GM19351 (cell line): ENCODE measurements at regions not wholly inside any gene's neighbourhood (a gene's known extent, or its start where the extent isn't known, plus 50 kb on each side); places are given as distances from the start of the nearest gene placed in this dataset.

ENCODE experiments used
- ATAC-seq: cut with Tn5 transposase; IDR thresholded peaks from one replicate; pipeline ENCODE4 v1.9.1; 2021; ENCODE audit warnings: mild to moderate bottlenecking, moderate library complexity; ENCODE audit not compliant: unreplicated experiment

DNA sequence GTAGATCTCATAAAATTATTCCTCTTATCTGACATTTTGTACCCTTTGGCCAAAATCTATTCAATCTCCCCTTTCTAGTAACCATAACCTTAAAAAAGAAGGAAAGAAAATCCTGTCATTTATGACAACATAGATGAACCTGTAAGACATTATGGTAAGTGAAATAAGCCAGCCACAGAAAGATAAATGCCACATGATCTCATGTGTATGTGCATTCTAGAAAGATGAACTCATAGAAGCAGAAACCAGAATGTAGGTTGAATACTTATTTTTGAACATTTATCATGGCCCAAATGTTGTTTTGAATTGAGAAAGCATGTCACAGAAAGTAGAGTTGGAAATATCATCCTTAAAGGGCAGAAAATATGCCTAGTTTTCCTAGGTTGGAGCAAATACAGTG is 1053.6 kb downstream of the SLC6A15 start:
- no peak for ATAC-seq

DNA sequence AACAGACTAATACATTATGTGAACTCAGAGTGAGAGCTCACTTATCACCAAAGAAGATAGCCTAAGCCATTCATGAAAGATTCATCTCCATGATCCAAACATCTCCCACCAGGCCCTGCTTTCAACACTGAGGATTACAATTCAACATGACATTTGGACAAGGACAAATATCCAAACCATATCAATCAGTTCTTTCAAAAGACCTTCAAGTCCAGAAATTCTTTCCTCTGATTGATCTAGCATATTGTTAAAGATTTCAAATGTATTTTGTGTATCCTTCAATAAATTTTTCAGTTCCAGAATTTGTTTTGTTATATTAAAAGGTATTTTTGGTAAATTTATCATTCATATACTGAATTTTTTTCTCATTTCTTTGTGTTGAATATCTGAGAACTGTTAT is 1055.8 kb downstream of the SLC6A15 start:
- no peak for ATAC-seq

DNA sequence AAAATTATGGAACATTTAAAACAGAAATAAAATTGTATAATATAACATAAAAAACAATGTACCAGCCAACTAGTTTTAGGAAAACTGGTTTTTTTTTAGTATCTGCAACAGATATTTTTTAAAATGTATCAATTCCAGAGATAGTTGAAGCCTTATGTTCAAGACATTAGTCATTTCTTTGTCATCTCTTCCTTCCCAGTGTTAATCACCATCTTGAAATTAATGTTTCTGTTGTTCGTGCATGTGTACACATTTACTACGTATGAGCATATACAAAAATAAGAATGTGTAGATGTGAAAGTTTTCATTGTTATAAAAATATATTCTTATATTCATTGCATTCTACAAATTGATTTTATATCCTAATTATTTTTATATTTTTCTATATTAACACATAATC is 1062.1 kb downstream of the SLC6A15 start:
- no peak for ATAC-seq

DNA sequence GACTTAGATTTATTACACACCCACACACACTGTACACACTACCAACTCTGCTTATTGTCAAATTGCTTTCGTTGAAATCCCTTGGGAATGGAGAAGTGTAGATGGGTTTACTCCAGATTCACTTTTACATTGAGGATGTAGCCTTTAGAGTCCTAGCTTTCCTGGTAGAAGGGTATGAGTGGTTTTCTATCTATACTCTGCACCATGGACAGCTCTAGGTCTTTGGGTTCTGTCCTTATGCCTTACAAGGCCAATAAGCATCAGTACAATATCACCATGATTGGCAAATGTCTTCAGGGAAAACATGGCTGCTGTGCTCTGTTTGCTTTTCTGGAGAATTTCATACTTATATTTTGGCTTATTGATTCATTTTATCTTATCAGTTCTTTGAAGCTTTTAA is 1063.9 kb downstream of the SLC6A15 start:
- ATAC-seq = no peak

DNA sequence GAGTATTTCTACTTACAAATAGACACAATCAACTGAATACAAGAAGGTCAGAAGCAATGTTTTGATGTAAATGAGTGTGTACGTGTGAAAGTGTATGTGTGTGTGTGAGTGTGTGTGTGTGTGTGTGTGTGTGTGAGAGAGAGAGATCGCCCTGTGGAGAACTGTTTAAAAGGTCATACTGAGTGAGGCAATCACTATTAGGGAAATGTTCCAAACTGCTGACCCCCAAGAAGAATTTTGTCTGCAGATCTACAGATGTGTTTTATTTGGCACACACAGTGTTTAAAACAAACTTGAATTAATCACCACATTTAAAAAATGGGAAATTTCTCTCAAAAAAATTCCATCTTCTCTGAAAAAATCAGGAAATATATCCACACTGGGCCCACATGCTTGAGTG is 1069.1 kb downstream of the SLC6A15 start:
- ATAC-seq = no peak

DNA sequence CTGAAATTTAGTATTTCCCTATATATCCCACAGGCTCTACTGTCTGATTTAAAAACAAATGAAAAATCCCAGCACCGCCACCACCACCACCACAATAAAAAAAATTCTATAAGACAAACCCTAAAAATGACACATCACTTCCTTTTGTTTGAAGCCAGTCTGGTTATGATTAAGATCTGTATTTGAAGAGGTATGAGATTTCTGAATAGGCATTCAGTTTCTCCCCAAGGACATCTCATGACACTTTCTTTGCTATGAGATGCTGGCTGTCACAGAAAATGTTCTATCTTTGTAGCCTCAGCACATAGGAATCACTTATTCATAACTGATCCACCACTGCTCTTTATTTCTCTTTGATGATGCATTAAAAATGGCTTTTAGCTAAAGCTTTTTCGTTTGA is 1071.0 kb downstream of the SLC6A15 start:
- ATAC-seq = no peak

DNA sequence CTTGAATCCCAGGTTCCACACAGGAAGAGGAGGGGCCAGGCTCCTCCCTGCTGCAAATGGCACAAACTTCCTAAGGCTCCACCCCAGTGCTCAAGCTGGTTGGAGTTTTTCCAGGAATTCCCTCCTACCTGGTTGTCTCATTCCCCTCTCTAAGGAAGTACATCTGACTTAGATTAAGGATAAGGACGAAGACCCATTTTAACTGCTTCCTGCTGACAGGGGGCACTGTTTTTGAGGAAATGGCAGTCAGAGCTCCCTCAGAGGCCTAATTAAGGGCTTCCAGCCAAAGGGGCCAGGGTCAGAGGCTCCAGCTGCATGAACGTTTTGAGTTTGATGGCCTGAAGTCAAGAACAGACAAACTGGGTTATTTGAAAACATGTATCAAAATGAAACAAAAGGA is 1084.7 kb downstream of the SLC6A15 start:
- no peak for ATAC-seq

DNA sequence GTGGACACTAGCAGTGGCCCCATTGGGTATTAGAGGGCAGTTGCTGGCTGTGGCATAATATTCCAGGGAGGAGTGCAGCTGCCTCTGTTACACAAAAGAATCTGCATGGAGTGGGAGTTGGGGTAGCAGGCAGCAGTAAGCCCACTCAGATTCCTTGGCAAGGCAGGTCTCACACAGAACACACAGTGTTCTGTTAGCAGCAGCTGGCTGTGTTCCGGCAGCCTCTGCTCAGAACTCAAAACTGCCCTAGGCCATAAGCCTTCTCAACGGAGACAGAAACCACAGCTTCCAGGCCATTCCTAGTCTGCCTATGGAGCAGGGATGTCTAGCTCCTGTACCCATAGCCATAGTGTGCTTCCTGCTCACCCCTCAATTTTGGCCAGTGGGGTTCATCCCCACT is 1085.4 kb downstream of the SLC6A15 start:
- ATAC-seq = no peak

DNA sequence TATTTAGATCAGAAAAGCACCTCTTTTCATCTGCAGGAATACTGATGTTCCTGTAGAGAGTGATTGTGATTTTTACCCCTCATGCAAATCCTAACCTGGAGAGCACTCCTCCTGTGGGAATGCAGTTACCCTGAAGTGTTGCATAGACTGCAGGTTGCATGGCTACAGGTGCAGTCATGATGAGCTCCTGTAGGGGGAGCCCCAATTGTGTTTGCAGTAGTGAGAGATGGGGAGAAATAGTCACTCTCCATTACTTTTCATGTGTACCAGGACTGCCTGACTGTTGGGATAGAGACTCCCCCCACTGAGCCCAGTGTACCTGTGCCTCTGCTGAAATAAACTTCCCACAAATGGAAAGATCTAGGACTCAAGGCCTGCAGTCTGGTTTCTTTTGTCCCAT is 1086.5 kb downstream of the SLC6A15 start:
- ATAC-seq = peak; percentile 77

DNA sequence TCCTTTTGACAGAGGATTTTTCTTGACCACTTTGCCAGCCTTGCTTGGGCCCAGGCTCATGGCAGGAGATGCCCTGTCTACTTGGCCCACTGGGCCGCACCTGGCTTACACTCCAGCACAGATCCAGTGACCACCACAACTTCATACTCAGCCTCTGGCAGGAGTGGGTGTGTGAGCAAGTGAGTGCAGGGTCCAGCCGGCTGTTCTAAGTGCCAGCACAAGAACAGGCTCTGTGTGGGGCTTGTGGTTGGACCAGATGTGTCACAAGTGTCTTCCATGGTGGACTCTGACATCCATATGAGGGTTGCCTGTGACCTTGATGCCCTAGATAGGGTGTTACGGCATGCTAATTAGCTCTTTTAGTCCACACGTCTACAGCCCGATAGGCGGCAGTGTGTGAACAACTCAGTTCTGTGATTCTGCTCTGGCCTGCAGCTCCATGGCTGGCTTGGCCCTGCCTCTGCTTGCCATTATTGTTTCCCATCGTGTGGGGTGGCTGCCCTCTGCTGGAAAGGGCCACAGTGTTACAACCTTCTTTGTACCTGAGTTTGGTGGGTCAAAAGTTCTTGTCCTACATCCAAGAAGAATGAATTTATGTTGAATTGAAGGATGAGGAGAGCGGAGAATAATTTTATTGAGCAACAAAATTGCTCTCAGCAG is 1089.1 kb downstream of the SLC6A15 start:
- ATAC-seq = peak; percentile 92

DNA sequence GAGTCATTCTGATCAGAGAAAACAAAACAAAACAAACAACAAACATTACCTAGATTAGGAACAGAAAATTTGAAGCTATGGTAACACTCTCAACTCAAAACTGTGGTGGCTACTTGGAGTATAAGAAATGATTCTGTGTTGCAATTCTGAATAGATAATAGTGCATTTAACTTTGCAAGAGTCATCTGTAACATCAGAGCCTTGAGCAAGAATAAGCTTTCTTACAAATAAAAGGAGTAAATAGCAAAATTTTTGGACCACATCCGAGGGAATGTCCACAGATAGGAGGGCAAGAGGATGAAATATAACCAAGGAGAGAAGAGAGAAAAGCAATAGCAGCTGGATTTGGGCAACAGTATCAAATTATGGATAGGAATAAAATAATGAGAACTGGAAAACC is 1090.6 kb downstream of the SLC6A15 start:
- no peak for ATAC-seq

DNA sequence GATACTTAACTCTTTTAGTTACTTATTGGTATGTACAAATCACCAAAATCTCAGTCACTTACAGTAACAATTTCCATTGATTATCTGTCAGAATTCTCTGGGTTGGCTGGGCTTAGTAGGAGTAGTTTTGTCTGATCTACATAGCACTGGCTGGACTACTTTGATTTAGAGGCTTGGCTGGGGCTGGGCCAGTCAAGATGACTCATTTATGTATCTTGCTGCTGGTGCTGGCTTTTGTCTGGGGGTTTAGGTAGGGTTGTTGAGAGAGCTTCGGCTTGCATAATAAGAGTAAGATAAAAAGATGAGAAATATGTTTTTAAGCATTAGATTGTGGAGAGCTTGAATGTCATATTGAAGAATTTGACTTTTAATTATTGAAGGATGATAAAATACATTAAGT is 1093.7 kb downstream of the SLC6A15 start:
- no peak for ATAC-seq

DNA sequence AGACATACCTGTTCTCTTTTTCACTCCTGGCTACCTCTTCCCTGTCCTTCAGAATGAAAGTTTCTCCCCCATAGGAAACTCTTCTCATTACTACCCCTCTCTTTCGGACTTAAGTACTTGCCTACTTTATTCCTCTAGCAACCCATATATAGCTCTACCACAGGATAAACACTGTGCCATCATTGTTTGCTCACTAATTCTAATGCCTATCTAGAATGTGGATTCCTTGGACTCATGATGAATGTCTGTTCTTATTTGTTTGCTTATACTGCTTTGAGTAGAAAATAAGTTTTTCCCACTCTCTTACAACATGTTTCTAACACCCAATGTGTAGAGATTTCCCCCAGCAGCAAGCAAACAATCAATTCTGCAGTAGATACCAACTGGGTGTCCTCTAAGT is 1094.9 kb downstream of the SLC6A15 start:
- ATAC-seq = no peak

DNA sequence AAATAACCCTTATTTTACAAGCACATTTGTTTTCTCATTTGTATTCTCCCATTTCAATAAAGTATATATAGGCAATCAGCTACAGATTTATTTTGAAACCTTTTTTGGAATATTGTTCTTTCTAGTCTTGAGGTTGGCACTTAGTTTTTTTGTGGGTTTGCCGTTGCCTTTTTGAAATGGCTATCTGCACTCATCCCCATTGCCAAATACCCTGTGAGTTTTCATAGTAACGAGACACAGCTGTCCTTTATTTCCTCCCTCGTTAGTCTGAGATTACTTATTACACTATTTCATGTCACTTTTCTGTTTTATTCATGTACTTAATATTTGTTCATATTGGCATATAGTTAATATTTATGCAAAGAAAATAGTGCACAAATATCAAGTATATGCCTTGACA is 1104.0 kb downstream of the SLC6A15 start:
- no peak for ATAC-seq

DNA sequence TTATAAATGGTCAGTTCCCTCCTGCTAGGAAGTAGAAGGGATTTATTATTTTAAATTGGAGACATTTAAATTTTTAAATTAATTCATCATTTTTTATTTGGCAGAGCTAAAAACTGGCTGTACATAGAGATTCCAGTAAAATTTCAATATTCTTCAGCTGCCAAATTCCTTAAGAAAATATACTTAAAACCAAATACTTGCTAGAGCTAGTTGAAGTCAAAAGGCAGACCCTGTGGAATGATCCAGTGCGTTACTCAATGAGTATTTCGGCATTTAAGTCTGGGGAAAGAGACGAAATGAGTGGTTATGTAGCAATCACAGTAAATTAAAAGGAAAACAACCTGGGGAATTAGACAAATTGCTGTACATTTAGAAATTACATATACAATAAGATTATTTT is 1104.7 kb downstream of the SLC6A15 start:
- ATAC-seq = no peak

DNA sequence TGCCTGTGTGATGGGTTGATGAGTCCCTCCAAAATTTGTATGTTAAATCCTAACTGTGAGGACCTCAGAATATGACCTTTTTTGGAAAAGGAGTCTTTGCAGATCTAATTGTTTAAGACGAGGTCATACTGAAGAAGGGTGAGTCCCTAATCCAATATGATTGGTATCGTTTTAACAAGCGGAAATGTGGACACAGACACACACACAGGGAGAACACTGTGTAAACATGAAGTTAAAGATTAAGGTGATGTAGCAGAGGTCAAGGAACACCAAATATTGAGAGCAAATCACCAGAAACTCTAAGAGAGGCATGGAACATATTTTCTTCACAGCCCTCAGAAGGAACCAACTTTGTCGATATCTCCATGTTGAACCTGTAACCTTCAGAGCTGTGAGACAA is 1106.7 kb downstream of the SLC6A15 start:
- ATAC-seq = no peak

DNA sequence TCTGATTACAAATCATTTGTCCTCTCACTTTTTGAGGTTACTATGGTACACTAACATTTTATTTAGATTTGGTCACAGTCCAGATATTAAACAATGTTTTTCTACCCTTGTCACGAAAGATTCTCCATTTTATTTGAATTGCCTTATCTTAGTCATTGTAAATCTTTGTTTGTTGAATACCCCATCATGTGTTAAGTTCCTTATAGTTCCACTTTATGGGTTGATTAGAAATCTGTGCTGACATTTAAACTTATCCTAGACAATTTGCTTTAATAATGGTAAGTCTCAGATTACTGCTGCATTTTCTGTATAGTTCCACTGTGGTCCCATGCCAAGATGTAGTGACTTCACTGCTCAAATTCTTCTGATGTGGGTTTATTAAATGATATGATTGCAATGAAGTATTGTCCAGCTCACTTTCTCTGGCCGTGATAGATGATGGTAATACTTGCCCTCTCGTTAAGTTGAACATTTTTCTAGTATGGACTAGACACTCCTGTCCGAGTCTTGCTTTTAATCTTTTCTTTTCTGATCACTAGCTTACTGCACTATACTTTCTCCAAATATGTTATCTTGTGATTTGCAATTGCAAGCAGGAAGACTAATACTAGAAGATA is 1107.3 kb downstream of the SLC6A15 start:
- no peak for ATAC-seq

DNA sequence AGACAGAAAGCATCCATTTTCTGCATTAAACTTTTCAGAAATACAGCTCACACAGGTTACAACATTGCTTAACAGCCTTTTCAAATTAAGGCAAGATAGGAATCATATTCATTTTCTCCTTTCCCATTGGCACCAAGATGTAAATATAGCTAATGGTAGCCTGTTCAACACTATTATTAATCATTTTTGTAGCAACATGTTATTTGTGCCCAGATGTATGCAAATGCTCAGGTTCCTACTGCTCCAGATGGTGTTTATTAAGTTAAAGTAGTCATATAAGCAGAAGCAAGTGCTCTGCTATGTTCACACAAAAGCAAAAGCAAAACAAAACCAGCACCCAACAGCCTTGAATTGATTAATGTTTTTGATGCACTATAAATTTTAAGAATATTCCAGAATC is 1110.6 kb downstream of the SLC6A15 start:
- ATAC-seq = no peak

DNA sequence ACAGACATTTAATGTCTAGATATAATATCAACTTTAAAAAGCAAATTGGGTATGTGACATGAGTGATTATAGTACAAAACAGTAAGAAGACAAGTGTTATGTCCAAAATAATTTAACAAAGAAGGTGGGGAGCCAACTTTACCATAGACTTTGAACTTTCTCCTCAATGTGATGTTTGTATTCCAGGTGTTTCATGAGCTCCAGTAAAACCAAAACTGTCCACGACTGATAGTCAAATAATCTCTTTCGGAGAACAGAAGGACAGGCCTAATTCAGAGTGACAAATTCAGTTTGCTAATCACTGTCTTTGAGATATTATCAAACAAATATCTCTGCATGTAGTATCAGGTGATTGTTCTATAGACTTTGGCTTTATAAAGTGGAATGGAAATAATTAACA is 1112.6 kb downstream of the SLC6A15 start:
- no peak for ATAC-seq

DNA sequence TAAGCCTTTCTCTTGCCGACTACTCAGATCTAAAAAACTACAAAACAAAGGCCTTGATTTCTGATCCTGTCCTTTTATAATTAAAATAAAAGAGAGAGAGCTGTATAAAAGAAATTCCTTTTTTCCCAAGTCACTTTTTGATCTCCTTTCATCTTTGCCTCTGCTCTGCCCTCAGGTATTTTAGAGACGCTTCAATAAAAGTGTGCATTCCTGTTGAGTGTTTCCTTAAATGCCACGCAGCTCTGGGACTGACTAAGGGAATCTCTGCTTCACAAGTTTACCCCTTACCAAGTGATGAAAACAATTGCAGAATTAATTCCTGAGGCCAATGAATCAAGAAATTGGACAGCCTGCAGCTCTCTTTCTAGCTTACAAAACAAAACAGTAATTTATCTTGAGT is 1109.8 kb downstream of the TMTC2 start:
- ATAC-seq = no peak

DNA sequence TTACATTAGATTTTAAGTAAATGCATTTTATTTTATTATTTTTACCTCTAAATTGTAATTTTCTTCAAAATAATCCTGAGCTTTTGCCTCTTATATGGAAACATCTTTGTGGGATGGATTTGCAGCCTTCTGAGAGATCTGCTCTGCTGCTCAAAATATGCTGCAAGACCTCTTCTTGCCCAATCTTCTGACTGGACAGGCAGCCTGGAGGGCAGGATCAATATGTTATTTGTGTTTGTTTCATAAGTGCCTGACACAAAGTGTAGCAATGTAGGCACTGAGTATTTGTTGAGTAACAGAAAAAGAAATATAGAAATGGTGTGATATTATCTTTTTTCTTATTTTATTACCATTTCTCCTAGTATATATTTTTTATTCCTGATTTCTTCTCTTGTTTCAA is 1106.9 kb downstream of the TMTC2 start:
- no peak for ATAC-seq

DNA sequence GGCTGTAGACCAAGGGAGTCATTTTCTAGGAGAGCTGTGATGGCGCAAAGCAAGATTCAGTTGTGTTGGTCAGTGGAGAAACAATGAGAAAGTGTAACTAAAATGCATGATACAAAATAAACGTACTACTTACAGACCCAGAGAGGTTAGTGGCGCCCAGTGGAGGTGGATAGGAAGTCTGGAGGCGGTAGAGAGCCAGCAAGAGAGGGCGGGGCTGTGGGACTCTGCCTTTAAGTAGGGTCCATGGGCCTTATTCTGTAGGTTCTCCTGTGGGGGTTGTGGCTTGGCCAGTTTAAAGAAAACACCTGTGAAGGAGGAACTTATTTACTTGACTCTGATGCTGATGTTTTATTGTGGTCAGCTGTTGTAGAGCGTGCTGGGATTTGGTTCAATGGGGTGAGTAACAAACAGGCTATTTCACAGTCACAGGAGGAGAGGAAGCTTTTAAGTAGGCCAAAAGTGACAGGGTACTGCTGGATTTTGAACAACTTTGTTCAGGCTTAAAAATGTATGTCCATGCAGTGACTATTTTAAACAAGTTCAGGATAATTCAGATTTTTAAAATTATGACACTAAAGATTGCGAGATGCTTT is 1097.7 kb downstream of the TMTC2 start:
- no peak for ATAC-seq

DNA sequence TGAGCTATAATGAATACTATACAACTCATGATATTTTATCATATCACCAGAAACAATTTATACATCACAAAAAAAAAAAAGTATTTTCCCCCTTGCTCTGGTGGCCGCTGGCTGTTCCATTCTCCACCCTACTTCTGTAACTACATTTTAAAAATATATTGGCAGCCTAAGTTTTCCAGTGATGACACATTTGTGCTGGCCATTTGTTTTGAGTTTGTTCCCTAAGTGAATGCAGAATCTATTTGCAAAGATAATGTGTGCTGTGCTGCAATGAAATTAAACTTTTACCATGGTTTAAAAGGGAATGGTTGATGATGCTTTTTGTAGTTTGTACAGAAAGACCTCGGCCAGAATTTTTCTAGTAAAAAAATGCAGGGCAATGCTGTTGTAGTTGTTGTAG is 1092.8 kb downstream of the TMTC2 start:
- ATAC-seq = no peak
